SU-DHL-6 (cell line): ENCODE measurements at regions not wholly inside any gene's neighbourhood (a gene's known extent, or its start where the extent isn't known, plus 50 kb on each side); places are given as distances from the start of the nearest gene placed in this dataset.

Experiments used
- H2AFZ ChIP-seq: fragments of 200-600 bp; sonication (generic); 2 replicates; pipeline ENCODE4 v1.6.1; 2014; ENCODE audit warnings: low read depth, mild to moderate bottlenecking, moderate library complexity, mixed read lengths, antibody characterized with exemption, low read length; ENCODE audit not compliant: severe bottlenecking
- H3F3A ChIP-seq: fragments of 200-600 bp; shearing (Covaris generic); 2 replicates; pipeline ENCODE4 v1.6.0; 2016; ENCODE audit warnings: antibody characterized with exemption, mild to moderate bottlenecking; ENCODE audit not compliant: insufficient read depth
- H3K27ac ChIP-seq: fragments of 200-600 bp; sonication (generic); 2 replicates; pipeline ENCODE4 v1.5.1; 2016; ENCODE audit warnings: low read depth, mild to moderate bottlenecking, low read length, moderate library complexity, mixed read lengths
- H3K27me3 ChIP-seq: fragments of 200-600 bp; sonication (generic), shearing (Covaris generic); 2 replicates; pipeline ENCODE4 v1.6.0; 2014; ENCODE audit warnings: mild to moderate bottlenecking, low read length
- H3K36me3 ChIP-seq: fragments of 200-600 bp; sonication (generic); 2 replicates; pipeline ENCODE4 v1.6.1; 2014; ENCODE audit warnings: mild to moderate bottlenecking, low read length, mixed read lengths
- H3K4me2 ChIP-seq: fragments of 300-600, 200-600 bp; shearing (Covaris generic), sonication (generic); 2 replicates; pipeline ENCODE4 v1.6.0; 2014; ENCODE audit warnings: low read length, low read depth, mild to moderate bottlenecking; ENCODE audit not compliant: poor library complexity, severe bottlenecking
- H3K4me3 ChIP-seq: fragments of 200-600 bp; sonication (generic); 2 replicates; pipeline ENCODE4 v1.5.1; 2014; ENCODE audit warnings: antibody characterized with exemption, low read length, mild to moderate bottlenecking, mixed read lengths; ENCODE audit not compliant: insufficient read depth, poor library complexity, severe bottlenecking
- H3K79me2 ChIP-seq: fragments of 200-600 bp; sonication (generic); 2 replicates; pipeline ENCODE4 v1.6.1; 2014; ENCODE audit warnings: mild to moderate bottlenecking, low read length, moderate library complexity; ENCODE audit not compliant: insufficient read depth
- H3K9ac ChIP-seq: fragments of 200-600 bp; sonication (generic); 2 replicates; pipeline ENCODE4 v1.7.0; 2014; ENCODE audit warnings: mild to moderate bottlenecking, low read length
- H3K9me2 ChIP-seq: fragments of 200-600 bp; sonication (generic); replicated peaks from 2 replicates; pipeline ENCODE4 v1.6.1; 2014; ENCODE audit warnings: low read length; ENCODE audit not compliant: insufficient read depth
- H3K9me3 ChIP-seq: fragments of 200-600 bp; sonication (generic); 2 replicates; pipeline ENCODE4 v1.6.1; 2014; ENCODE audit warnings: low read length, mixed read lengths; ENCODE audit not compliant: insufficient read depth
- H4K20me1 ChIP-seq: fragments of 200-600 bp; sonication (generic); 2 replicates; pipeline ENCODE4 v1.6.1; 2014; ENCODE audit warnings: low read depth, mild to moderate bottlenecking, antibody characterized with exemption, low read length, moderate library complexity, mixed read lengths
- CTCF ChIP-seq: fragments of 200-600 bp; sonication (generic); IDR thresholded peaks from one replicate; pipeline ENCODE4 v1.5.1; 2017; ENCODE audit warnings: antibody characterized with exemption, mild to moderate bottlenecking, low read length, moderate library complexity; ENCODE audit not compliant: insufficient read depth, poor library complexity, severe bottlenecking
- EZH2phosphoT487 ChIP-seq: fragments of 200-600 bp; sonication (generic), shearing (Covaris generic); conservative IDR thresholded peaks from 2 replicates; pipeline ENCODE4 v1.6.1; 2018; ENCODE audit warnings: mild to moderate bottlenecking, antibody characterized with exemption, low read length, moderate library complexity, mixed read lengths

GRCh38 chr11:15779518-15779917 lies 576.8 kb downstream of the SOX6 start:
- Histone ChIP-seq H3K27me3 (no peaks in the 10 kb centered on the region), H3K9me3 (no peaks in the 10 kb centered on the region), H3K79me2 (no peaks in the 10 kb centered on the region), H3K4me3 (no peak overlapping the region), H3K9me2 (no peaks in the 10 kb centered on the region), H2AFZ (no peak overlapping the region), H3K4me2 (no peak overlapping the region), H4K20me1 (no peaks in the 10 kb centered on the region), H3K27ac (no peak overlapping the region), H3K36me3 (no peaks in the 10 kb centered on the region), H3K9ac (no peak overlapping the region), H3F3A (no peaks in the 10 kb centered on the region)
- TF ChIP-seq CTCF = no peak
- no peak for TF ChIP-seq EZH2phosphoT487

GRCh38 chr11:15780382-15780781 lies 576.0 kb downstream of the SOX6 start:
- no peak overlapping the region for H3K4me2 ChIP-seq
- no peak for TF ChIP-seq CTCF
- TF ChIP-seq EZH2phosphoT487 = no peak

GRCh38 chr11:15780837-15781236 lies 575.5 kb downstream of the SOX6 start:
- Histone ChIP-seq H3K9ac (no peak overlapping the region), H3K4me3 (no peak overlapping the region), H3F3A (no peaks in the 10 kb centered on the region), H2AFZ (no peak overlapping the region), H3K36me3 (no peaks in the 10 kb centered on the region), H3K79me2 (no peaks in the 10 kb centered on the region), H4K20me1 (no peaks in the 10 kb centered on the region), H3K27ac (no peak overlapping the region), H3K27me3 (no peaks in the 10 kb centered on the region), H3K9me3 (no peaks in the 10 kb centered on the region), H3K9me2 (no peaks in the 10 kb centered on the region), H3K4me2 (no peak overlapping the region)
- no peak for TF ChIP-seq CTCF
- no peak for TF ChIP-seq EZH2phosphoT487

More at GRCh38 chr11:15780382-15780781, 576.0 kb downstream of the SOX6 start:
- H3K79me2 ChIP-seq = no peaks in the 10 kb centered on the region
- no peak overlapping the region for H3K27ac ChIP-seq
- no peak overlapping the region for H3K4me3 ChIP-seq
- H4K20me1 ChIP-seq = no peaks in the 10 kb centered on the region
- no peaks in the 10 kb centered on the region for H3K36me3 ChIP-seq
- no peaks in the 10 kb centered on the region for H3F3A ChIP-seq
- no peak overlapping the region for H3K9ac ChIP-seq
- no peaks in the 10 kb centered on the region for H3K9me2 ChIP-seq
- no peaks in the 10 kb centered on the region for H3K27me3 ChIP-seq
- H3K9me3 ChIP-seq = no peaks in the 10 kb centered on the region
- no peak overlapping the region for H2AFZ ChIP-seq
